HG03457 (cell line): ENCODE measurements at regions not wholly inside any gene's neighbourhood (a gene's known extent, or its start where the extent isn't known, plus 50 kb on each side); places are given as distances from the start of the nearest gene placed in this dataset.
"Not testable (repeated sequence)": the region's sequence is repeated elsewhere in the genome, so short reads cannot be mapped to it uniquely, and the experiment has no call there.

Source experiments
- ATAC-seq: cut with Tn5 transposase; IDR thresholded peaks from one replicate; pipeline ENCODE4 v1.9.1; 2021; ENCODE audit warnings: moderate number of reproducible peaks; ENCODE audit not compliant: unreplicated experiment

- ATAC-seq = no peak
These were observed 104.6 kb upstream of the PLEKHG1 start for GRCh38 chr6:150495126-150495525.

DNA sequence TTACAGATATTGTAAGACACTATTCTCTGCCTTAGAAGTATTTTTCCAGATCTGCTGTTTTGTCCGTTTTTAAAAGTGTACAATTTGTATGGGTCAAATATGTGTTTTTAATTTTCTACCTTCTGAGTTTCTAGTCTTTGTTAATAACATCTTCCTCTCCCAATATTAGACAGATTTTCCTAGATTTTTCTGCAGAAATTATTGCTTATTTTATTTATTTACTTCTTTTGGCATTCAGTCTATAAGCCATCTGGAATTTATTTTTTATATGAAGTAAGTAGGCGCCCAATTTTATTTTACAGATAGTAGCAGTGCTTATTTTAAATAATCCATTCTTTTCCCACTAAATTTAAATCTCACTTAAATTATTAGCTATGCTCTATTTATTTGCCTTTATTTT is 103.1 kb upstream of the PLEKHG1 start:
- ATAC-seq = no peak

DNA sequence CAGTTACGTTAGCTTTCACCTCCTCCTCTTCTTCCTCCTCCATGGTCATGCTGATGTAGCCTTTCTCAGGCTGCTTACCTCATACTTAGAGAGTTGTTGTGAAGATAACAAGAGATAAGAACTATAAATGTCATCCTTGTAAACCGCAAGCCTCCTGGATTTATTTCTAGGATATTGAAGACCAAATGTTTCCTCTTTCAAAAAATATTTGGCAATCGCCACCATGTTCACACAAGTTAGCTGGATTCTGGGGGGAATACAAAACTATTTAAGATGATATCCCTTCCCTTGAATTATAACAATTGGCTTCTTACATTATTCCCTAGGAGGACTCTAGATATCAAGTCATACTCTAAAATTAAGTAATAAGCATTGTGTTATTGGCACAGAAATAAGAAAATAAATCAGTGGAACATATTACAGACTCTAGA is 99.8 kb upstream of the PLEKHG1 start:
- ATAC-seq = no peak

DNA sequence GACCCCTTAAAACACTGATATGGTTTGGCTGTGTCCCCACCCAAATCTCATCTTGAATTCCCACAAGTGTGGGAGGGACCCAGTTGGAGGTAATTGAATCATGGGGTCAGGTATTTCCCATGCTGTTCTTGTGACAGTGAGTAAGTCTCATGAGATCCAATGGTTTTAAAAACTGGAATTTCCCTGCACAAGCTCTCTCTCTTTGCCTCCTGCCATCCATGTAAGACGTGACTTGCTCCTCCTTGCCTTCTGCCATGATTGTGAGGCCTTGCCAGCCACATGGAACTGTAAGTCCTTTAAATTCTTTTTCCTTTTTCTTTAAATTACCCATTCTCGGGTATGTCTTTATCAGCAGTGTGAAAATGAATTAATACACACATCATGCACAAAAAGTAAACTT is 99.1 kb upstream of the PLEKHG1 start:
- not testable (repeated sequence) for ATAC-seq

GRCh38 chr6:150503041-150503440 is 96.6 kb upstream of the PLEKHG1 start:
- no peak for ATAC-seq

GRCh38 chr6:150503586-150504339 is 95.9 kb upstream of the PLEKHG1 start:
- no peak for ATAC-seq

DNA sequence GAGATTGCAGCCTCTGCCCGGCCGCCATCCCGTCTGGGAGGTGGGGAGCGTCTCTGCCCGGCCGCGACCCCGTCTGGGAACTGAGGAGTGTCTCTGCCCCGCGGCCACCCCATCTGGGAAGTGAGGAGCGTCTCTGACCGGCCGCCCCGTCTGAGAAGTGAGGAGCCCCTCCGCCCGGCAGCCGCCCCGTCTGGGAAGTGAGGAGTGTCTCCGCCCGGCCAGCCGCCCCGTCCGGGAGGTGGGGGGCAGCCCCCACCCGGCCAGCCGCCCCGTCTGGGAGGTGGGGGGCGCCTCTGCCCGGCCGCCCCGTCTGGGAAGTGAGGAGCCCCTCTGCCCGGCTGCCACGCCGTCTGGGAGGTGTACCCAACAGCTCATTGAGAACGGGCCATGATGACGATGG is 92.3 kb upstream of the PLEKHG1 start:
- not testable (repeated sequence) for ATAC-seq

GRCh38 chr6:150510576-150510975 is 89.1 kb upstream of the PLEKHG1 start:
- no peak for ATAC-seq

GRCh38 chr6:150511313-150511712 is 88.4 kb upstream of the PLEKHG1 start:
- ATAC-seq = no peak

GRCh38 chr6:150514806-150515380 is 84.8 kb upstream of the PLEKHG1 start:
- ATAC-seq = no peak

GRCh38 chr6:150516199-150516598 is 83.5 kb upstream of the PLEKHG1 start:
- no peak for ATAC-seq

- no peak for ATAC-seq
These were observed 82.5 kb upstream of the PLEKHG1 start for GRCh38 chr6:150517175-150517574.

- no peak for ATAC-seq
These were observed 78.2 kb upstream of the PLEKHG1 start for GRCh38 chr6:150521482-150521881.

- not testable (repeated sequence) for ATAC-seq
These were observed 76.5 kb upstream of the PLEKHG1 start for GRCh38 chr6:150523216-150523615.

DNA sequence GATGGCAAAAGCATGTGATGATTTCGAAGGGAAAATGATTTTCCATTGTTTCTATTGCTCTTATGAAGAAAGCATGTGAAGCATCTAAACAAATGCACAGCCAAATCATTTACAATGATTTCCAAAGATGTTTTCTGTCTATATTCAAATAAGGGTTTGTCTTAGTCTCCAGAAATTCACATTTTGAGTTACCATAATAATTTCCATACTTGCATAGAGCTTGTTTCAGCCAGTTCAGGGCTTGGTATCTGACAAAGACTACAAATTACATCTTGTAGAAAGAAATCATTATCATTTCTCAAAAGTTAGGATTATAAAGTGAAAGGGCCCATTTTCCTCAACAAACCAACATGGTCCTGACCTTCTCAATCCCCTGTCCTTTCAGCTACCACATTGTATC is 74.4 kb upstream of the PLEKHG1 start:
- no peak for ATAC-seq

DNA sequence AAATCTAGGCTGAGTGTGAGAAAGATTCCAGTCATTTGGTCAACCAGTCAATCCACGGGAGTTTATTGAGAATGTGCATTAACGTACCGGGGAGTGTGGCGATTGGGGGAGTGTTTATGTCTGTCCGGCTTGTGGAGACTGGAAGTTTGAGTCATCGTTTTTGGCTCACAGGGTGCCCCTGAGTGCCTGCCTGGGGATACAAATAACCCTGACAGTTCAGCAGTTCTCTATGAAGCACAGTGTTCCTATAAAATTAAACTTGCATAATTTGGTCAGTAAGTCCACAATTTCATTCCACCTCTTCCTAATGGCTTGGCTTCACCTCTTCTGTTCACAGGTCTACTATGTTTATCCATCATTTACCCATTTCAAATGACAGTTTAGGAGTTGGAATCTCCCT is 72.6 kb upstream of the PLEKHG1 start:
- ATAC-seq = no peak

DNA sequence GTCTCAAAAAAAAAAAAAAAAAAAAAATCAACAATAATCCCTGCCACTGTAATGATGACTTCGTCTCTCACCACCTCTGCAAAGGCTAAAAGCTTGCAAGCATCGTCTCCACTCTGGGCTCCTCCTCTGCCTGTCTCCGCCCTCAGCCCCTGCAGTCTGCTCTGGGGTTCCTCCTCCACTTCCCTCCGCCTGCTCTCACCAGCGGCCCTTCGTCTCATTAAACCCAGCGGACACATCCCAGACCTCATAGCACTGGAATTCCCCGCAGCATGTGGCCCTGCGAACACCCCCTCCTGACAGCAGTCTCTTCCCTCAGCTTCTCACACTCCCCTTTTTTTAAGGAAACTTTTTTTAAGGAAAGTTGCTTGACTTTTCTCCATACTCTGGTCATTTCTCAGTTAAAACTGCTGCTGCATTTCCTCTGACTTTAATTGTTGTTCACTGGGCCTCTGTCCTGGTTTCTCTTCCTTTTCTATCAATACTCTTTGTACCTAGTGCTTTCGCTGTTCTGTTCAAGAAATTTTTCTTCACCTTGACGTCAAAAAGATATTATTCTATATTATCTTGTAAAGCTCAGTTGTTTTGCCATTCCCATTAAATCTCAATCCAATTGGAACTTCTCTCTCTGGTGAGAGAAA is 70.9 kb upstream of the PLEKHG1 start:
- ATAC-seq = no peak

DNA sequence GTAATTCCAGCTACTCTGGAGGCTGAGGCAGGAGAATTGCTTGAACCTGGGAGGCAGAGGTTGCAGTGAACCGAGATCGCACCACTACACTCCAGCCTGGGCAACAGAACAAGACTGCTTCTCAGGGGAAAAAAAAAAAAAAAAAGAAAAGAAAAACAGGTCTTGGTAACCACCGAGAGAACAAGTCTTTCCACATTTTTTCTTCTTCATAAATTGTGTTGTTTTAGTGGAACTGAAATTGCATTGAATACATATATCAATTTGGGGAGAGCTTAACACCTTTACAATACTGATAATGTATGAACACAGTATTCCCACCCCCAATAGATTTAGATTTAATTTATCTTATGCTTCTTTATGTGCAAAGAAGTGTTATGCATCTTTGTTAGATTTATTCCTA is 70.0 kb upstream of the PLEKHG1 start:
- ATAC-seq = no peak

- no peak for ATAC-seq
These were observed 67.7 kb upstream of the PLEKHG1 start for GRCh38 chr6:150531957-150532356.

GRCh38 chr6:150534553-150534952 is 65.1 kb upstream of the PLEKHG1 start:
- no peak for ATAC-seq

DNA sequence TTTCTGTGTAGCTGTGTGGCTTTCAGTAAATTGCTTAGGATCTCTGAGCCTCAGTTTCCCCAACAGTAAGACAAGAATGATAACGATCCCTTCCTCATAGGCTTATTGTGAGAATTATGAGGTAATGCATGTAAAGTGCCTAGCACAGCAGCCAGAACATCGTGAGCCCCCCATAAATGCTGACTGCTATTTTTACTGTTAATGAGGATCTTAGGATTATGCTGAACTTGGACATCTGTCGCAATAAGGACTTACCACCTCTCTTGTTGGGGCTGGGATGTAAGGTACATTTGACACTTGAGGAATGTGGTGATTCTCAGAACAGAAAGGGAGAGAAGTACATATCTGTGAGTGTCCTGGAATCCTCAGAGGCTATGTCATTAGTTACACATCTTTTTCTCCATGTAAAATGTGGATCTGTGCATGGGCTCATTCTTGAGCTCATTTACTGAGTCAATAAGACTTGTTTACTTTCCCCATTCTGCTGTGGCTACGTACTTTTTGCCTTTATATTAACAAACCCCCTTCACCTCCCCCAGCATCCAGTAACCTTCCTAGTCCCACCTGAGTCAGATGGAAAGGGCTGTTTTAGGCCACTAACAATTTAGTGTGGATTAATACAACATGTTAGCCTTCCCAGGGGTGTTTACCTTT is 64.4 kb upstream of the PLEKHG1 start:
- ATAC-seq = no peak

DNA sequence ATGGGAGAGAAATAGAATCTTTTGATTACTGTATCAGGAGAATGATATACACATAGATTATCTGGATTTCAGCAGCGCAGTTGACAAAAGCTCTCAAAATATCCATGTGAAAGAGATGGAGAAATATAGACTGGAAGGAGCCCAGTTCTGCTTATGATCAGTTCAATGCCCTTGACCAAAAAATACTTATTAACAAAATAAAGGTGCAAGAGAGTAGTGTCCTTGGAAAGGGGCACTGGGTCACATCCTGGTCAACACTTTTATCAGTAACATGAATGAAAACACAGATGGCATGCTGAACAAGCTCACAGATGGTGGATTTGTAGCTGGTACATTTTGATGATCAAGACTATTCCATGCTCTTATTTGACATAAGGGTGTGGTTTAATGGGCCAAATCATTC is 63.9 kb upstream of the PLEKHG1 start:
- ATAC-seq = no peak
